ENCODE measurements at regions not wholly inside any gene's neighbourhood (a gene's known extent, or its start where the extent isn't known, plus 50 kb on each side); places are given as distances from the start of the nearest gene placed in this dataset.

- no peak overlapping the region for H3K27ac ChIP-seq (ENCODE audit: insufficient read depth, low read depth, low read length)
- H3K4me3 ChIP-seq (replicated peaks in 1 of 3; ENCODE audit: insufficient read depth in 1 of 3, low read depth in 1 of 3, low read length in 3 of 3) = no peak overlapping the region
These were observed 124.6 kb upstream of the E2F7 start for GRCh38 chr12:77189901-77190416.

GRCh38 chr12:77189458-77189857, 124.1 kb upstream of the E2F7 start:
- Histone ChIP-seq H4K20me1 (replicated peaks; ENCODE audit: control insufficient read depth, extremely low read depth, insufficient read depth, low read length) (no peaks in the 10 kb centered on the region), H3K9ac (replicated peaks; ENCODE audit: extremely low read depth, insufficient read depth, low read length) (no peak overlapping the region), H3K79me2 (ENCODE audit: control insufficient read depth, insufficient read depth, low read length) (no peaks in the 10 kb centered on the region), H3K9me1 (replicated peaks; ENCODE audit: control insufficient read depth, extremely low read depth, insufficient read depth, low read length) (no peaks in the 10 kb centered on the region), H2AFZ (ENCODE audit: low read depth, low read length) (no peak overlapping the region), H3K4me2 (ENCODE audit: insufficient read depth, low read length) (no peak overlapping the region), H3K4me3 (replicated peaks in 1 of 3; ENCODE audit: insufficient read depth in 1 of 3, low read depth in 1 of 3, low read length in 3 of 3) (no peak overlapping the region), H3K36me3 (ENCODE audit: control insufficient read depth in 2 of 2, extremely low read depth in 1 of 2, insufficient read depth in 2 of 2, low read length in 2 of 2) (no peaks in the 10 kb centered on the region), H3K4me1 (ENCODE audit: control insufficient read depth, extremely low read depth, insufficient read depth, low read length) (no peaks in the 10 kb centered on the region), H3K27me3 (ENCODE audit: control insufficient read depth in 2 of 2, insufficient read depth in 2 of 2, low read length in 2 of 2) (no peaks in the 10 kb centered on the region), H3K27ac (ENCODE audit: insufficient read depth, low read depth, low read length) (no peak overlapping the region), H3K9me3 (replicated peaks; ENCODE audit: control insufficient read depth, insufficient read depth, low read length) (no peaks in the 10 kb centered on the region)
- no TSS peak for BruUV-seq (replicated peaks)
- FAIRE-seq (no peak), DNase-seq (ENCODE audit: low read depth, low spot score) (no peak)
- TF ChIP-seq MAX (IDR thresholded peaks at IDR 0.05; ENCODE audit: insufficient read depth, insufficient read length) = no peak
- no peak for TF ChIP-seq JUN (IDR thresholded peaks at IDR 0.05; ENCODE audit: borderline replicate concordance, insufficient read depth, insufficient read length, low read depth)
- TF ChIP-seq CTCF (IDR thresholded peaks at IDR 0.05; ENCODE audit: extremely low read depth in 1 of 2, insufficient read depth in 1 of 2, low read depth in 1 of 2, low read length in 2 of 2) = no peak
- TF ChIP-seq FOS (IDR thresholded peaks at IDR 0.05; ENCODE audit: borderline replicate concordance, insufficient read depth, low read length) = no peak
- TF ChIP-seq GATA2 (IDR thresholded peaks at IDR 0.05; ENCODE audit: insufficient read depth, insufficient read length, low read depth, low read length) = no peak
- TF ChIP-seq POLR2A (IDR thresholded peaks at IDR 0.05; ENCODE audit: low read depth, low read length) = no peak
- TF ChIP-seq MYC (IDR thresholded peaks at IDR 0.05; ENCODE audit: low read depth, low read length) = no peak
- TF ChIP-seq POLR2AphosphoS5 (IDR thresholded peaks at IDR 0.05; ENCODE audit: insufficient read depth, low read depth, low read length) = no peak
- TF ChIP-seq EZH2 (IDR thresholded peaks at IDR 0.05; ENCODE audit: borderline replicate concordance, low read depth, low read length, severe bottlenecking) = no peak
- POLR2A ChIA-PET = no interaction called here
- intact Hi-C loops (cut with micrococcal nuclease) = no loop called here
- CTCF ChIA-PET = no interaction called here
- dilution Hi-C loops (cut with MboI; ENCODE audit: extremely low pct_ligation_motif_present, low sequenced_read_pairs) = no loop called here

More at GRCh38 chr12:77189901-77190416, 124.6 kb upstream of the E2F7 start:
- FAIRE-seq (no peak), DNase-seq (ENCODE audit: low read depth, low spot score) (no peak)
- no peaks in the 10 kb centered on the region for H4K20me1 ChIP-seq (replicated peaks; ENCODE audit: control insufficient read depth, extremely low read depth, insufficient read depth, low read length)
- ChIA-PET CTCF (no interaction called here), POLR2A (no interaction called here)
- no peaks in the 10 kb centered on the region for H3K36me3 ChIP-seq (ENCODE audit: control insufficient read depth in 2 of 2, extremely low read depth in 1 of 2, insufficient read depth in 2 of 2, low read length in 2 of 2)
- no peaks in the 10 kb centered on the region for H3K9me3 ChIP-seq (replicated peaks; ENCODE audit: control insufficient read depth, insufficient read depth, low read length)
- no peaks in the 10 kb centered on the region for H3K9me1 ChIP-seq (replicated peaks; ENCODE audit: control insufficient read depth, extremely low read depth, insufficient read depth, low read length)
- intact Hi-C loops (cut with micrococcal nuclease) = no loop called here
- dilution Hi-C loops (cut with MboI; ENCODE audit: extremely low pct_ligation_motif_present, low sequenced_read_pairs) = no loop called here
- BruUV-seq (replicated peaks) = no TSS peak
- no peaks in the 10 kb centered on the region for H3K27me3 ChIP-seq (ENCODE audit: control insufficient read depth in 2 of 2, insufficient read depth in 2 of 2, low read length in 2 of 2)
- H3K4me2 ChIP-seq (ENCODE audit: insufficient read depth, low read length) = no peak overlapping the region
- no peaks in the 10 kb centered on the region for H3K4me1 ChIP-seq (ENCODE audit: control insufficient read depth, extremely low read depth, insufficient read depth, low read length)
- H3K9ac ChIP-seq (replicated peaks; ENCODE audit: extremely low read depth, insufficient read depth, low read length) = no peak overlapping the region
- TF ChIP-seq JUN (IDR thresholded peaks at IDR 0.05; ENCODE audit: borderline replicate concordance, insufficient read depth, insufficient read length, low read depth) (no peak), POLR2A (IDR thresholded peaks at IDR 0.05; ENCODE audit: low read depth, low read length) (no peak), MYC (IDR thresholded peaks at IDR 0.05; ENCODE audit: low read depth, low read length) (no peak), GATA2 (IDR thresholded peaks at IDR 0.05; ENCODE audit: insufficient read depth, insufficient read length, low read depth, low read length) (no peak)
- H2AFZ ChIP-seq (ENCODE audit: low read depth, low read length) = no peak overlapping the region
- no peaks in the 10 kb centered on the region for H3K79me2 ChIP-seq (ENCODE audit: control insufficient read depth, insufficient read depth, low read length)

Data from endothelial cell of umbilical vein (primary cell).